GM21447 (cell line): ENCODE measurements at regions not wholly inside any gene's neighbourhood (a gene's known extent, or its start where the extent isn't known, plus 50 kb on each side); places are given as distances from the start of the nearest gene placed in this dataset.
"Not testable (repeated sequence)": the region's sequence is repeated elsewhere in the genome, so short reads cannot be mapped to it uniquely, and the experiment has no call there.

Source experiments
- ATAC-seq: cut with Tn5 transposase; IDR thresholded peaks from one replicate; pipeline ENCODE4 v1.9.1; 2021; ENCODE audit not compliant: unreplicated experiment

DNA sequence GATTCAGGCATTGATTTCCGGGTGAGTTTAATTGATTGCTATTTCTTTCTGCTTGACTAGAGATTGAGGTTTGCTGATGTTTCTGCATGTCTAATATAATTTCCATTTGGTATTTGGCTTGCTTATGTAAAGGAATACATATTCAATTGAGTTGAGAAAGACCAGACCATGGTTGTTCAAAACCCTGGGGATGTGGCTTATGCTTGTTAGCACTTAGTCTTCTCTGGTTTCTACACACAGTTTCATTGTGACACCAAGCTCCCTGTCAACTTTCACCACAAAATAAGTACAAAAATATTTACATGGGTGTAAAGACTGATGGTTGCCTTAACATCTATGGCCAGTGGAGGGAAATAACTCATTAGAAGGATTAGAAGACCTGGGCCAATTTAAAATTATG lies 209.6 kb downstream of the CDH26 start:
- no peak for ATAC-seq

DNA sequence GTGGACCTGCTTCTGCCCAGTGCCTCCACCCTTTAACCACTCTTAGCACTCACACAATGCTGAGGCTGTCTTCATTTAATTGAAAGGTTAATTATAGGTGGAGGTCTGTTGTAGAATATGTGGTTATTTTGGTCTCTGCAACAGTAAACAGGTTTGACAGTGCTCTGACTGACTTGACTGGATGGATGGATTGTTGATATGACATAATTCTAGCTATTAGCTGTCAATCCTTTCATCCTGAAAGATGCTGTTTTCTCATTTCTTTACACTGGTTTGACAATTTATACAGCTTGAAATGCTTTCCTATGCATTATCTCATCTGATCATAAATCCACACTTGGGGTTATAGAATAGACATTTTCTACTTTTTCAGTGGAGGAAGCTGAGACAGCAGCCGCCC lies 210.7 kb downstream of the CDH26 start:
- no peak for ATAC-seq

- no peak for ATAC-seq
Measured at GRCh38 chr20:60170116-60170515, 211.9 kb downstream of the CDH26 start.

- ATAC-seq: no peak
Measured at GRCh38 chr20:60171313-60171712, 213.1 kb downstream of the CDH26 start.

DNA sequence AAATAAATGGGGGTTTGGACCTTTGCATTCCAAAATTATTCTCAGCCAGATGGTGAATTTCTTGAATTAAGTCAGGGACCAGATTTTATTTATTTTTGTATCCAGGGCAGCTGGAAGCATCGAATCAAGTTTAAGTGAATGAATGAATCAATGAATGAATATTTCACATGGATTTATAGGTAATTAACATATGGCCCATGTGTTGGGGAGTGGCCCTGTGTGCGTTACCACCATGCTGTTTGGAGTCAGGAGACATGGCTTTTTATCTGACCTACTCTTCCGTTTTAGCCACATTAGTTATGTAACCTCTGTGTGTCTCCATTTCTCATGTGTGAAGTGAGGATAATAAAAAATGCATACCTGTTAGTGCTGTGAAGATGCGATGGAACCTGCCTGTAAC lies 213.5 kb downstream of the CDH26 start:
- ATAC-seq: no peak

DNA sequence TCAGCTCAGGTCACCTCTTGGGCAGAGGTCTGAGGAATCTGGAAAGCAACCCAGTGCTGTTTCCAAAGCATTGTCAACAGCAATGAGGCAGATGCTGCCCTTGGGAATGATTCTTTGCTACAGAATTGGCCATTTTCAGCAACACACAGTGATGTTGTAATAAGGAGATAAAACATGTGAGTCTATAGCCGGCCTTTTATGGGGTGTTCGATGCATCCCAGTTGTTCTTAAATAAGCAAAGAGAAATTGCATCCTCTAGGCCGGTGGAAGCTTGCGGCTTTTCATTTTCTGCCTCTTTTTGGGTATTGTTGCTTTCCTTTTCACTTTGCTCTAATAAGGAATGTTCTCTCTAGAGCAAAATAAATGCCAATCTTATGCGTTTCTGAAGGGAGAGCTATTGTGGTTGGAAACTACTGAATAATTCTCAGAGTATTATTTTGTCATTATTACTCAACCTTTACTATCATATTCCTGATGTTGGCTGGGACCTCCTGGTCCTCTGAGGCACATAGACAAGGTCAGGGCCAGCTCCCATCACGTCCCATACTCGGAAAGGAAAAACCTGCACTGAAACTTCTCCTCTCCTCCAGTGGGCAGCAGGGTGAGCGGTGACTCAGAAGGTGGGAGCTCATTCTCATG lies 214.2 kb downstream of the CDH26 start:
- no peak for ATAC-seq

DNA sequence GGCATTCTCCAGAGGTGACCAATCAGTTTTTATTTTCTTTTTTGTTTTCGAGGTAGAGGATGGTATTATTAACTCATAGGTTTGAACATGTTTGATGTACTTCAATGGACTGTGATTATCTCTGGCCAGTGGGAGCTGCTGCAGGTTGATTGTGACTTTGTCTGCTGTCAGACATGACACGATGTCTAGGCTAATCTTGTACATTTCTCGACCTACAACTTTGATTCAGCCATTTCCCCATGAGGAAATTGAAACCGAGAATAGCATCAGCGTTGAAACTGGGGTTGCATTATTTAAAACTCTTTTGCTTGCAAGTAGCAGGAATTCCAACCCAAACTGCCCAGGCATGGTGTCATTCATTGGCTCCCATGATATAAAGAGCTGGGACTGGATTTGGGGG lies 218.9 kb downstream of the CDH26 start:
- no peak for ATAC-seq

DNA sequence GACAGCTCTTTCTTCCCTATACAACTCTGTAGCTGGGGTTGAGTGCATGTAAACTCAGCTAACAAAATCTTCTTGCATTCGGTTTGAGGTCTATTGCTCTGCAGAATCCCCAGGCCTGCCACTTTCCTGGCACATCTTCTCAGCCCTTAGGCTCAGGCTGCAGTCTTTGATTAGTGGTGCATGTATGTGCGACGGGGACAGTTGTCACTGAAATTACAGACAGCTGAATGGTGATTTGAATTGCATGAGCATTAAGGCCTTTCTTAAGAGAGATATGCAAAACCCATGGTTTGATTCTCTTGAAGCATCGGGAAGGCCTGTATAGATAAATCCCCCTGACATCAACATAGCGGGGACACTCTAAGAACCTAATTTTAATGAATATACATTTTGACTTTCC lies 222.8 kb downstream of the CDH26 start:
- ATAC-seq: no peak

DNA sequence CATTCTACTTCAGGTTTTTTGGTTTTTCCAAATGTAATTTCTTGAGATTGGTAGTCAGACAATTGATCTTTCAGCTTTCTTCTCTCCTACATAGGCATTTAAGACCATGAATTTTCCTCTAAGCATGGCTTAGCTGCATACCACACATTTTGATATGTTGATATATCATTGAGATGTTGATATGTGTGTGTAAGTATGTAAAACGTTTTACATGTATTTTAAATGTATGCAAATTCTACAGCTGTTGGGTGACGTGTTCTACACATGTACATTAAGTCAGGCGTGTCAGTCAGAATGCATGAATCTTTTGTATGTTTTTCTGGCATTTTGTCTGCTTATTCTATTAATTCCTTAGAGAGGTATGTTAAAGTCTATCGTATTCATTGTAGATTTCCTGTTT lies 228.2 kb downstream of the CDH26 start:
- no peak for ATAC-seq

- ATAC-seq: no peak
Measured at GRCh38 chr20:60187683-60188082, 229.5 kb downstream of the CDH26 start.

DNA sequence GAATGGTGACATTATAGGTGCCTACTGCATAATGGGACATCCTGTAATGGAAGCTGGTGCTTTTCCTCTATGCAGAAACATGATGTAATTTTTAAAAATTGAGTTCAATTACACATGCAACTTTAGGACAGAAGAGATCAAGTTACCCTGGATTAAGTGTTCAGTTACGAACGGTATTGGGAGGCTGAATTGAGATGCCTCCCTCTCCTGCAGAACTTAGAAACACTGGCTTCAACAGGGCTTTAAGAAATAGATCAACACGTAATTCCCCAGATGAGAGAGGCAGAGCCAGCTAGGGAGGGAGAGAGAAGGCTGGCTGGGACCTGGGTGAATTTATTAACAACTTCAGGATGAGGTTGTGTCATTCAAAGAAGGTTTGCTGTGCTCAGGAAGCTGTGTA lies 232.8 kb downstream of the CDH26 start:
- no peak for ATAC-seq

- no peak for ATAC-seq
Measured at GRCh38 chr20:60192326-60192725, 234.1 kb downstream of the CDH26 start.

GRCh38 chr20:60199132-60199531 lies 240.9 kb downstream of the CDH26 start:
- not testable (repeated sequence) for ATAC-seq

DNA sequence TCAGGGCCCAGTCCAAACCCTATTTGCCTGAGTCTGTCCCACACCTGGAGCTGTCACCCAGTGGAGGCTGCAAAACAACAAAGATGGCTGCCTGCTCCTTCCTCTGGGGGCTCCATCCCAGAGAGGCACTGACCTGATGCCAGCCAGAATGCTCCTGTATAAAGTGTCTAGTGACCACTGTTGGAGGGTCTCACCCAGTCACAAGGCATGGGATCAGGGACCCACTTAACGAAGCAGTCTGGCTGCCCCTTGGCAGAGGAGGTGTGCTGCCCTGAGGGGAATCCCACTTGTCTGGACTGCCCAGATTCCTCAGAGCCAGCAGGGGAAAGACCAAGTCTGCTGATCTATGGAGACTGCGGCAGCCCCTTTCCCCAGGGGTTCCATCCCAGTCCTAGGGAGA lies 241.6 kb downstream of the CDH26 start:
- ATAC-seq: no peak

GRCh38 chr20:60200305-60200918 lies 242.2 kb downstream of the CDH26 start:
- no peak for ATAC-seq

DNA sequence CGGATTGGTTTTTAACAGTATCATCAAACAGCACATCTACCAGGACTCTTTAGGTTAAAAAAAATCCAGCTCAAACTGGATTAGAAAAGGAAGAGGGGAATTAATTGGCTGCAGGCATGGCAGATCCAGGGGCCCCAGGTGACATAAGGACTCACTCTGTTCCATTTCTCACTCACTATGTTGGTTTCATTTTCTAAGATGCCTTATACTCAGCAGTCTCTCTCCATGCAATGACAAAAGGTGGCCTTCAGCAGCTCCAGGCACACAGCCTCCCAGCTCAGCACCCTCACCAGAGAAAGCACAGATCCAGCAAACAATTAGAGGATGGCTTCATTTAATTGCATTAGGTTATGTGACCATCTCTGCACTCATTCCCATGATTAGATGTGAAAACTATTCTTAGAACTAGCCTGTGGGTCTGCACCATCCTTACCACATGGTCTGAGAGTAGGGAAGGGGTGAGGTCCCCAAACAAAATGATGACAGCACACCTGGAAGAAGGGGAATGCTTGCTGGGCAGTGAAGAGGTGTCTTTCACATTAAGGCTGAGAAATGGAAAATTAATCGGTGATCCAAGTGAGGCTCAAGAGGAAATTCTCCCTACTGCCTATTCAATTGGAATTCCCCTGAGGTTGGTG lies 243.1 kb downstream of the CDH26 start:
- no peak for ATAC-seq

GRCh38 chr20:60202046-60202445 lies 243.8 kb downstream of the CDH26 start:
- no peak for ATAC-seq

DNA sequence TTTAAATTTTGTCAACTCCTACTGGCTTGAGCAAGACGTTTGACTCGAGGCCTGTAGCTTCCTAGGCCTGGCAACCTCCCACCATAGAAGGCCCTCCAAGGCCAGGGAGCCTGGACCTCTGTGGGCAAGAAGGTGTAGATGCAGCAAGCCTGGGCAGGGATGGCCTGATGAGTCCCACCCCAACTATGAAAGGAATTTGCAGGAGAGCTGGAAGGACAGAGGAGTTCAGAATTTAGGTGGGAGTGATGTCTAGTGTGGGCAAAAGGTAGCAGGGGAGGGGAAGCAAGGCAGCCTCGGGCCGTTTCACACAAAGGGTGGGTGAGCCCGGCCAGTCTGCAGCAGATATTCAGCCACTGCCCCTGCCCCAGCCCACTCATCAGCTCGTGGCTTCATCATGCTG lies 245.2 kb downstream of the CDH26 start:
- no peak for ATAC-seq

- no peak for ATAC-seq
Measured at GRCh38 chr20:60204601-60205000, 246.4 kb downstream of the CDH26 start.

DNA sequence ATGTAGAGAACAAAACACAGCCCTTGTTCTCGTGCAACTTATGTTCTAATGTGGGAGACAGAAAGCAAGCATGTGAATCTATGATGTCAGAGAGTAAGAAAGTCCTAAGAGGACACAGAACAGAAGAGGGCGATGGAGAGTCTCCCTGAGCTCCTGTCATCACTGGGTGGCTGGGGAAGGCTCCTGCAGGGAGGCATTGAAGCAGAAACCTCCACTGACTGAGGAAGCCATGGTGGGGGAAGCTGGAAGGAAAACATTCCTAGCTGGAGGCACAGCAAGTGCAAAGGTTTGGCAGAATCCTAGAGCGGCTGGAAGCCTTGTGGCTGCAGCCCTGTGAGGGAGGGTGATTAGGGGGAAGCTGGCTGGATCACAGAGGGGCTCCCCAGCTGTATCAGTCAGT lies 248.0 kb downstream of the CDH26 start:
- no peak for ATAC-seq

- ATAC-seq: no peak
Measured at GRCh38 chr20:60209048-60209447, 250.8 kb downstream of the CDH26 start.

- no peak for ATAC-seq
Measured at GRCh38 chr20:60210779-60211617, 252.8 kb downstream of the CDH26 start.
